CD14-positive monocyte (primary cell): ENCODE measurements at regions not wholly inside any gene's neighbourhood (a gene's known extent, or its start where the extent isn't known, plus 50 kb on each side); places are given as distances from the start of the nearest gene placed in this dataset.

Source experiments
- DNase-seq, 3 donors: peaks; one replicate each; pipeline ENCODE4 v3.0.0-alpha.2; 2011 to 2022
- H2AFZ ChIP-seq: 2 replicates; pipeline ENCODE4 v1.6.0; 2012; ENCODE audit warnings: mild to moderate bottlenecking, low read depth, low read length, inconsistent platforms; ENCODE audit not compliant: insufficient read depth, poor library complexity, severe bottlenecking
- H3K27ac ChIP-seq, 2 donors: 1 replicate in 1 of 2; 2 replicates in 1 of 2; pipeline ENCODE4 v1.5.1; 2012 to 2013; ENCODE audit warnings: low read length in 2 of 2, control low read depth in 1 of 2, inconsistent platforms in 1 of 2, low read depth in 1 of 2, mild to moderate bottlenecking in 1 of 2
- H3K27me3 ChIP-seq, 2 donors: one replicate each; pipeline versions ENCODE4 v1.6.0 to v1.6.1; 2011 to 2013; ENCODE audit warnings: low read length in 2 of 2; ENCODE audit not compliant: control insufficient read depth in 2 of 2, insufficient read depth in 2 of 2
- H3K36me3 ChIP-seq, 2 donors: replicated peaks in 1 of 2; 1 replicate in 1 of 2; 2 replicates in 1 of 2; pipeline versions ENCODE4 v1.5.1 to v1.6.1; 2012 to 2013; ENCODE audit warnings: low read length in 2 of 2, control low read depth in 1 of 2, inconsistent platforms in 1 of 2, mild to moderate bottlenecking in 1 of 2; ENCODE audit not compliant: insufficient read depth in 2 of 2, control insufficient read depth in 1 of 2
- H3K4me1 ChIP-seq, 2 donors: 1 replicate in 1 of 2; 2 replicates in 1 of 2; pipeline versions ENCODE4 v1.5.1 to v1.6.1; 2012 to 2013; ENCODE audit warnings: low read length in 2 of 2, control low read depth in 1 of 2, inconsistent platforms in 1 of 2, mild to moderate bottlenecking in 1 of 2, moderate library complexity in 1 of 2; ENCODE audit not compliant: insufficient read depth in 2 of 2, control insufficient read depth in 1 of 2
- H3K4me2 ChIP-seq: replicated peaks from 2 replicates; pipeline ENCODE3; 2012; ENCODE audit warnings: low read length, moderate library complexity, mild to moderate bottlenecking; ENCODE audit not compliant: poor library complexity, severe bottlenecking; ENCODE audit errors: extremely low read depth
- H3K4me3 ChIP-seq, 3 experiments: fragments of 200-600 bp in 1 of 3; sonication (generic) in 1 of 3; replicated peaks in 1 of 3; 1 replicate in 2 of 3; 2 replicates in 1 of 3; pipeline ENCODE4 v1.5.1; 2011 to 2013; ENCODE audit warnings: low read length in 3 of 3, mild to moderate bottlenecking in 3 of 3, control low read depth in 2 of 3, low read depth in 2 of 3, inconsistent platforms in 1 of 3, moderate library complexity in 1 of 3
- H3K79me2 ChIP-seq: 2 replicates; pipeline ENCODE4 v1.6.0; 2012; ENCODE audit warnings: mild to moderate bottlenecking, control low read depth, inconsistent platforms, low read length, moderate library complexity; ENCODE audit not compliant: insufficient read depth
- H3K9ac ChIP-seq: 2 replicates; pipeline ENCODE4 v1.6.0; 2017; ENCODE audit warnings: low read length, mild to moderate bottlenecking; ENCODE audit not compliant: insufficient read depth, poor library complexity, severe bottlenecking
- H3K9me3 ChIP-seq, 2 donors: replicated peaks in 1 of 2; 1 replicate in 1 of 2; 2 replicates in 1 of 2; pipeline versions ENCODE4 v1.5.1 to v1.6.1; 2012 to 2013; ENCODE audit warnings: low read length in 2 of 2, control low read depth in 1 of 2; ENCODE audit not compliant: control insufficient read depth in 1 of 2, insufficient read depth in 1 of 2
- H4K20me1 ChIP-seq: 2 replicates; pipeline ENCODE4 v1.6.0; 2012; ENCODE audit warnings: mild to moderate bottlenecking, low read length, control low read depth, moderate library complexity; ENCODE audit not compliant: insufficient read depth
- H3K27ac Mint-ChIP-seq, 7 donors: one replicate each; pipeline ENCODE4 v1.8.0; 2020; ENCODE audit warnings: mild to moderate bottlenecking in 7 of 7, mixed read lengths in 7 of 7, moderate library complexity in 6 of 7, inconsistent platforms in 2 of 7
- H3K27me3 Mint-ChIP-seq, 3 donors: one replicate each; pipeline ENCODE4 v1.8.0; 2021 to 2022; ENCODE audit warnings: low read depth in 3 of 3, mild to moderate bottlenecking in 3 of 3, mixed read lengths in 3 of 3, moderate library complexity in 3 of 3, inconsistent platforms in 1 of 3
- H3K36me3 Mint-ChIP-seq, 2 donors: one replicate each; pipeline ENCODE4 v1.8.0; 2020; ENCODE audit warnings: mixed read lengths in 2 of 2, inconsistent platforms in 1 of 2, mild to moderate bottlenecking in 1 of 2
- H3K4me1 Mint-ChIP-seq: one replicate; pipeline ENCODE4 v1.8.0; 2020; ENCODE audit warnings: mild to moderate bottlenecking, mixed read lengths
- H3K4me3 Mint-ChIP-seq, 2 donors: one replicate each; pipeline ENCODE4 v1.8.0; 2020; ENCODE audit warnings: mild to moderate bottlenecking in 2 of 2, mixed read lengths in 2 of 2, moderate library complexity in 1 of 2
- H3K9me3 Mint-ChIP-seq, 7 donors: one replicate each; pipeline ENCODE4 v1.8.0; 2020 to 2022; ENCODE audit warnings: mixed read lengths in 7 of 7, mild to moderate bottlenecking in 6 of 7, moderate library complexity in 6 of 7, inconsistent platforms in 2 of 7
- WGBS: methylation state at CpG from one replicate; pipeline ENCODE4 v1.1.5; 2013; ENCODE audit warnings: missing lambda C conversion rate; ENCODE audit not compliant: insufficient coverage; 5-methylcytosine and 5-hydroxymethylcytosine counted together
- intact Hi-C, 2 donors: fragments of 100-400 bp; cut with micrococcal nuclease; formaldehyde crosslinking; loops; one replicate each; pipeline versions ENCODE4 v1.15.0 to v1.15.1; 2023
- TF ChIP-seq, protein P1 (sequence below): fragments of 200-600 bp; IDR thresholded peaks from one replicate; pipeline ENCODE4 v1.8.0; 2022; ENCODE audit warnings: antibody characterized with exemption, mild to moderate bottlenecking

DNA sequence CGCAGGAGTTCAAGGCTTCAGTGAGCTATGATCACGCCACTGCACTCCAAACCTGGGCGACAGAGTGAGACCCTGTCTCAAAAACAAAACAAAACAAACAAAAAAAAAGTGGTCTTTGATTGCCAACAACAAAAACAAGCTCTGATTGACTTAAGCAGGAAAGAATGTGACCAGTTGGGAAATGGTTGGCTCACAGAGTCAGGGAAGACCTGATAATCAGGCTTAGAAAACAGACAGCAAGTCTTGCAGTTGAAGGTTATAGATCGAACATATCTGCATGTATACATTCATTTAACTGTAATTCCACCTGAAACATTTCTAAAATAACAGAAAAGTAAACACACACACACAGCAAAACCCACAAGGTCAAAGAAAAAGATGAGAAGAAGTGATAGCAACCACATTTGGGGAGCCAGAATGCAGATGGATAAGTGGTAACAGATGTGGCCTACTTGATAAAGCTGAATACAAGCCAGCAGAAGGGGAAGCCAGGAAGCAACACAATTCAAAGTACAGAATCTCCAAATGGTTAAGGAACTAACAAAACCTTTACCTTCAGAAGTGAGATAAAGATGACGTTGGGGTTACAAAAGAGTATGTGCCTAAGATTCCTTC is 699.9 kb upstream of the ZNF385D start:
- Mint-ChIP-seq H3K27ac (no peak overlapping the region), H3K27me3 (no peaks in the 10 kb centered on the region), H3K4me3 (no peak overlapping the region), H3K36me3 (no peaks in the 10 kb centered on the region), H3K9me3 (peaks cover 0 to 8% (median 5%) of the 10 kb centered on the region in 7 donors), H3K4me1 (no peaks in the 10 kb centered on the region)
- no peak for DNase-seq
- intact Hi-C loops, result no loop called here
- Histone ChIP-seq H3K27me3 (no peaks in the 10 kb centered on the region), H3K36me3 (no peaks in the 10 kb centered on the region), H2AFZ (no peak overlapping the region), H3K9ac (no peak overlapping the region), H4K20me1 (no peaks in the 10 kb centered on the region), H3K4me1 (no peaks in the 10 kb centered on the region), H3K79me2 (no peaks in the 10 kb centered on the region), H3K4me3 (no peak overlapping the region), H3K4me2 (no peak overlapping the region), H3K27ac (no peak overlapping the region), H3K9me3 (no peaks in the 10 kb centered on the region)
- TF ChIP-seq, protein P1, sequence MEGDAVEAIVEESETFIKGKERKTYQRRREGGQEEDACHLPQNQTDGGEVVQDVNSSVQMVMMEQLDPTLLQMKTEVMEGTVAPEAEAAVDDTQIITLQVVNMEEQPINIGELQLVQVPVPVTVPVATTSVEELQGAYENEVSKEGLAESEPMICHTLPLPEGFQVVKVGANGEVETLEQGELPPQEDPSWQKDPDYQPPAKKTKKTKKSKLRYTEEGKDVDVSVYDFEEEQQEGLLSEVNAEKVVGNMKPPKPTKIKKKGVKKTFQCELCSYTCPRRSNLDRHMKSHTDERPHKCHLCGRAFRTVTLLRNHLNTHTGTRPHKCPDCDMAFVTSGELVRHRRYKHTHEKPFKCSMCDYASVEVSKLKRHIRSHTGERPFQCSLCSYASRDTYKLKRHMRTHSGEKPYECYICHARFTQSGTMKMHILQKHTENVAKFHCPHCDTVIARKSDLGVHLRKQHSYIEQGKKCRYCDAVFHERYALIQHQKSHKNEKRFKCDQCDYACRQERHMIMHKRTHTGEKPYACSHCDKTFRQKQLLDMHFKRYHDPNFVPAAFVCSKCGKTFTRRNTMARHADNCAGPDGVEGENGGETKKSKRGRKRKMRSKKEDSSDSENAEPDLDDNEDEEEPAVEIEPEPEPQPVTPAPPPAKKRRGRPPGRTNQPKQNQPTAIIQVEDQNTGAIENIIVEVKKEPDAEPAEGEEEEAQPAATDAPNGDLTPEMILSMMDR, result no peak
- 86% methylated on average over 1 of the region's 5 CpGs for WGBS

- H3K4me2 ChIP-seq, result no peak overlapping the region
- no peaks in the 10 kb centered on the region for H3K79me2 ChIP-seq
- no peaks in the 10 kb centered on the region for H4K20me1 ChIP-seq
- DNase-seq, result no peak
- Mint-ChIP-seq H3K27me3 (no peaks in the 10 kb centered on the region), H3K36me3 (no peaks in the 10 kb centered on the region), H3K9me3 (peaks cover 0 to 6% (median 3%) of the 10 kb centered on the region in 7 donors), H3K4me3 (no peak overlapping the region), H3K4me1 (no peaks in the 10 kb centered on the region), H3K27ac (no peak overlapping the region)
- H3K4me1 ChIP-seq, result no peaks in the 10 kb centered on the region
- H3K27ac ChIP-seq, result no peak overlapping the region
- no peaks in the 10 kb centered on the region for H3K9me3 ChIP-seq
- WGBS, result no CpG with 5 or more reads among the region's 2 CpGs
- no peak overlapping the region for H3K4me3 ChIP-seq
- no peaks in the 10 kb centered on the region for H3K36me3 ChIP-seq
- no peaks in the 10 kb centered on the region for H3K27me3 ChIP-seq
- TF ChIP-seq, protein P1, result no peak
- no peak overlapping the region for H2AFZ ChIP-seq
- no peak overlapping the region for H3K9ac ChIP-seq
- intact Hi-C loops, result no loop called here
These were observed 700.5 kb upstream of the ZNF385D start for GRCh38 chr3:22451501-22451900.
